Panc1 (cell line): ENCODE measurements at regions not wholly inside any gene's neighbourhood (a gene's known extent, or its start where the extent isn't known, plus 50 kb on each side); places are given as distances from the start of the nearest gene placed in this dataset.

Source experiments
- CTCF ChIP-seq: fragments of 450-650 bp; IDR thresholded peaks from 2 replicates; pipeline ENCODE4 v1.5.1; 2017; ENCODE audit warnings: mild to moderate bottlenecking
- POLR2AphosphoS5 ChIP-seq: IDR thresholded peaks from 2 replicates; pipeline ENCODE4 v1.6.1; 2012; ENCODE audit warnings: mild to moderate bottlenecking, low read depth, low read length, moderate library complexity

GRCh38 chr12:125245581-125246557 lies 180.6 kb downstream of the AACS start:
- TF ChIP-seq CTCF (no peak), POLR2AphosphoS5 (no peak)
